HG03342 (cell line): ENCODE measurements at regions not wholly inside any gene's neighbourhood (a gene's known extent, or its start where the extent isn't known, plus 50 kb on each side); places are given as distances from the start of the nearest gene placed in this dataset.

Source experiments
- ATAC-seq: cut with Tn5 transposase; IDR thresholded peaks from one replicate; pipeline ENCODE4 v1.9.1; 2021; ENCODE audit warnings: mild to moderate bottlenecking, moderate library complexity; ENCODE audit not compliant: unreplicated experiment

DNA sequence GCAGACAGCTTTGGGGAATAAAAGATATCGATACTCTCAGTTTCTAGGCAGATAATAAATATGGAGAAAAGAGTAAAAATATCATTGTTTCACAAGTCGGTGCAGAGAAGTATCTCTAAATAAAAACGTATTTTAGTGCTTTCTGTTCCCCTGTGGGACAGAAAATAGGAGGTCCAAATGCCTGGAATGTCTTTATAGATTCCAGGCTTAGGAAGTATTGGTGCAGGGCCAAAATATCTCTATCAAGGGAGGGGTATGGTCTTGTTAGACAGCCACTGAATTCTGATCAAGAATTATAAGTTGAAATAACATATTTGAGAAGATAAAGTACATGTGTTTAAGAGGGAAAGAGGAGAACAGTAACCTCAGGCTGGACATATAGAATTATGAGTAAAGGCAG lies 596.4 kb downstream of the PCDH18 start:
- no peak for ATAC-seq

- no peak for ATAC-seq
Observed at GRCh38 chr4:136935305-136935704, 597.0 kb downstream of the PCDH18 start.

- ATAC-seq: no peak
Observed at GRCh38 chr4:136934601-136935000, 597.7 kb downstream of the PCDH18 start.

- ATAC-seq: no peak
Observed at GRCh38 chr4:136931781-136932180, 600.5 kb downstream of the PCDH18 start.

GRCh38 chr4:136928957-136929411 lies 603.3 kb downstream of the PCDH18 start:
- ATAC-seq: no peak

DNA sequence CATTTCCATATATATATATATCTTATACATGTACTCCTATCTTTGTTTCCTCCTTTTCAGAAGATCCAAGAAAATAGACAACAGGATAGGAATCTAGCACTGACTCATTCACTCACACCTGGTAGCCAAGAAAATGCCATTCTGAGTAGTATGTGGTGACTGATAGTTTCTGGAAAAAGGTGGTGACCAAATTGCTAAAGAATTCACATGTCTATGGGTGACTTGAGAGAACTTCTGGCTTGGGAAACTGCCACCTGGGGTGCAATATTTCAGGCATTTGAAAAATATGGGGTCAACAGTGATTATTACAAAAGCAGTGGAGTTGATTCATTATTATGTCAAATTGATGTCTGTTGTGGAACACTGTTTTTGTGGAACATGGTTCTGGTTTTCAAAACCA lies 605.1 kb downstream of the PCDH18 start:
- ATAC-seq: no peak

- ATAC-seq: no peak
Observed at GRCh38 chr4:136925203-136925602, 607.1 kb downstream of the PCDH18 start.

DNA sequence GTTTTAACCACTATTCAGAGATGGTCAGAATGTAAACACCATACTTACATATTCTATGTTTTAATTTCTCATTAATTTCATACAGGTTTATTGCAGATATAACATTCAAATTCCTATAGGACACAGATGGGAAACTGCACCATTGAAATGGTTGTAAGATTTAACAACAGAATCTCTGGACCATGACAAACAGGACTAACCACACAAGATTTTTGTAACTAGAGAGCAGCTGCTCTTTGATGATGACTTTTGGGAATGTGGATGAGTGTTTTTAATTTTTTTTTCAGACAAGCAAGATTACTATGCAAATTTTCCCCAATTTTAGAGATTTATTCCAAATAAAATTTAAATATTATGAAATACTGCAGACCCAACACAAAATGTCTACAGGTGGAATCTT lies 610.2 kb downstream of the PCDH18 start:
- no peak for ATAC-seq

- ATAC-seq: no peak
Observed at GRCh38 chr4:136920092-136920881, 612.0 kb downstream of the PCDH18 start.

GRCh38 chr4:136918772-136919171 lies 613.5 kb downstream of the PCDH18 start:
- no peak for ATAC-seq

DNA sequence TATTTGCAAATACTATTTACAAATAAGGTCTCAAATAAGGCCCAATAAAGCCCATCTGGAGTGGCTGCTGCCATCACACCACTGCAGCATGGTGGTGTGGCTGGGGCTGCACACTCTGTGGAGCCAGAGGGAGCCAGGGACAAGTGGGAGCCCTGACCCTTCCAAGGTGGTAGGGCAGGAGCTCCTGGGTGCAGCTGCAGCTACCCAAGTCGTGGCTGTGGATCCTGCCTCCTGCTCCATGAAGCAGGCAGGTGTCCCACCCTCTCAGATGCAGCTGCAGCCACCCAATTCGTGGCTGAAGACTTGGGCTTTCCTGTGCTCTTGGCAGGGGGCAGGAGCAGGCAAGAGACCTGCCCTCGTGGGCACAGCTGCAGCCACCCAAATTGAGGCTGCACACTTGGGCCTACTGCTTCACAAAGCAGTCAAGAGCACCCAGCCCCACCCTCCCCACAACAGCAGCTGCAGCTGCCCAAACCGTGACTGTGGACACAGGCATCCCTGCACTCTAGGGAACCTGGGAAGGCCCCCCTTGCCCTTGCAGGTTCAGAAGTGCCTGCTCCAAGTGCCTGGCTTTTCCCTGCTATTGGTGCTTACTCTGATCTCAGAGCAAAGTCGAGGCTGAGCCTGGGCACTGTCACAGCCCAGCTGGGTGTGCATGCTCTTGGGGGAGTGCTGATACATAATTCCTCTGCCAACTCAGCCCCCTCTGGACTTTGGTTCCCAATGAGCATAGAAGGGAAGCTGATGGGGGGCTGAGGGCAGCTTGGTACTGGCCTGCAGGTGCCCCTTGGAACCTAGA lies 614.8 kb downstream of the PCDH18 start:
- no peak for ATAC-seq

DNA sequence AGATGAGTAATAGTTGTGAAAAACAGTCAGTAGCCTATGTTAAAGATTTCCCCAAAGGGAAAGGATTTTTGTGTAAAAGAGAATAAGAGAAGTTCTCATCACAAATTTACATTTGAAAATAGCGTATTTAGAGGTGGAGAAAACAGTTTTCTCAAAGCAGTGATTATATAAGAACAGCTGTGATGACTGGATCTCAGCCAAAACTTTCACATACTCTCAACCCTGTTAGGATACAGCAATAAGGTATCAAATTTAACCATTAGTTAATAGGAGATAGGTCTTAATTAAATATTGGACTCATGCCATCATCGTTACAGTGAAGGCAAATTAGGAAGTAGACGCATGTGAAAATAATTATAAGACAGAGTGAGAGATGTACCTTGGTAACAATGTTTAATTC lies 622.7 kb downstream of the PCDH18 start:
- no peak for ATAC-seq

DNA sequence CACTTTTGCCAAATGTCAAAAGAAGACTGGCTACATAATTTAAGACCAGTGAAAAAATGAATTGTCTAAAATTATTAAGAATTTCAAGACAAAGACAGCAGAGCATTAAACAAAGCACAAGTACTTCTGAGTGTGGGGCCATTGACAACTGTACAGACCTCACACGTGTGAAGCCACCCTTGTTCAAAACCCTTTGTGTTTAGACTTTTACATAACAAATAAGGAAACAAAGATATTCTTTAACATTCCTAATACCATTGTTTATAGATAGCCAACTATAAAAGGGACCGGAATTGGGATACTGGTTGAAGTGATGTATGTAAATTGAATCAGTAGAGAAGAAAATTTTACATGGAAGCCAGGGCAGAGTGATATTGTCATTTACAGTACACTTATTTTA lies 624.2 kb downstream of the PCDH18 start:
- ATAC-seq: no peak

DNA sequence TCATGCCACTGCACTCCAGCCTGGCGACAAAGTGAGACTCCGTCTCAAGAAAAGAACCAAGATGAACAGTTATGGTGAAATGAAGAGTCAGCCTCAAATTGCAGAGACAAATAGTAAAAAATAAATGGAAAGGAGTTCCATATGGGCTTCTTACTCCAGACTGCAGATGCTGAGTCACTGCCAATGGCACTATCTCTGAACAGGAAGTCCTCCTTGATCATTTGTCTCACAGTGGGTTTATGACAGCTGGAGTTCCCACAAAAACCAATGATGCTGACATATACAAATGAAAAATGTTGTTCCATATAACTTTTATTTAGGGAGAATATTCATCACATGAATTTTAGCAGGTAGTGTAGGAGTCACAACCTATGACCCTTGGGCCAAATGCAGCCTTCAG lies 631.6 kb downstream of the PCDH18 start:
- no peak for ATAC-seq

- no peak for ATAC-seq
Observed at GRCh38 chr4:136898590-136899248, 633.6 kb downstream of the PCDH18 start.

- no peak for ATAC-seq
Observed at GRCh38 chr4:136893573-136893972, 638.7 kb downstream of the PCDH18 start.

GRCh38 chr4:136881666-136882065 lies 650.6 kb downstream of the PCDH18 start:
- no peak for ATAC-seq

- ATAC-seq: no peak
Observed at GRCh38 chr4:136873555-136873954, 658.7 kb downstream of the PCDH18 start.

DNA sequence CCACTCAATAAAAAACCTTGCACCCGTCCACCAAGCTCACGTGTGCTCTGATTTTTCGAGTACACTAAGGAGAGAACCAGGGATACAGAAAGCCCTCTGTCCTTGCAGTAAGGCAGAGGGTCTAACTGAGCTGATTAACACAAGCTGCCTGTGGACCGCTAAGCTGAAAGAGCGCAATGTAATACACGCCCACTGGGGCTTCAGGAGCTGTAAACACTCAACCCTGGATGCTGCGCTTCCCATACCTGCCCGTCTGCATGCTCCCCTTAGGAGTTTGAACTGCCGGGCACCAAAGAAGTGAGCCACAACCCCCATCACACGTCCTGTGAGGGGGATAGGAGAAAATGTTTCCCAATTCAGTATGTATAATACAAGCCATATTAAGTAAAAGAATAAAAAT lies 664.8 kb downstream of the PCDH18 start:
- ATAC-seq: no peak

DNA sequence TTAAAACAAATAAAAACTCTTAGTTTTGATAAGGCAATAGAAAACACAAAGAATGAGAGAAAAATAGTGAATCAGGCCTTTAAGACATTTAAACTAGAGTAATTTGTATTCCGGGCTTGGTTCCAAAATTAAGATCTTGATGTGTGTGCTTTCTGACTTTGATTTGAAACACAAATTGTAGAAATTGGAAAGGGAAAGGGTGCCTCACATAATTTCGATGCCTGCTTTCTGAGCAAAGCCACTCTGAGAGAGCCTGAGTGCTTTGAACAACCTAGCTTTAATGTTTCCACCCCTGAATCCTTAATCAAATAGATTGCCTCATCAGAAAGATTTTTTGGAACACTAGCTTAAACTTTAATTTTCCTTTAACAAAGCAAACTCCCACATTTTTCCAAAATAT lies 666.8 kb downstream of the PCDH18 start:
- ATAC-seq: no peak

GRCh38 chr4:136864604-136865185 lies 667.6 kb downstream of the PCDH18 start:
- peak; percentile 92 for ATAC-seq
